ENCODE measurements at regions not wholly inside any gene's neighbourhood (a gene's known extent, or its start where the extent isn't known, plus 50 kb on each side); places are given as distances from the start of the nearest gene placed in this dataset.

DNA sequence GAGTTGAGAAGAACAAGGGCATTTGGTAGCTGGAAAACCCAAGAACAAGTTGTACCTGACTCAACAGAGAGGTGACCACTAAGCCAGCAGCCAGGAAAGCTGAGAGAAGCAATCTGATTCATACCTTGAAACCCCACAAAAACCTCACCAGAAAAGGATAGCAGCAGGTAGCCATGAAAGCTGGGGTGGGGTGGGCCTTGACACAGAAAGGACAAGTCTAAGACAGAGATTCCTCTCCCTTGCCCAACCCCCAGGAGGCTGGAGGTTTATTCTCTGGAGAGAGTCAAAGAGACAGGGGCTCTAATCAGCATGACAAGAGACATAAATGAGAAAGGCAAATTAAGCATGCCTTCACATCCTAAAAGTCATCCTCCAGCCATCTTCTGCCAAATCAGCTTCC lies 151.7 kb upstream of the DST start:
- TF ChIP-seq CTCF (IDR thresholded peaks at IDR 0.05; ENCODE audit: low read depth, low read length, missing input control), result no peak
- no peak for TF ChIP-seq GABPA (IDR thresholded peaks at IDR 0.05 in 1 of 2, conservative IDR thresholded peaks at IDR 0.05 in 1 of 2)
- no peak for TF ChIP-seq TAF1 (conservative IDR thresholded peaks at IDR 0.05)
- TF ChIP-seq YY1 (IDR thresholded peaks at IDR 0.05), result no peak
- TF ChIP-seq SP1 (IDR thresholded peaks at IDR 0.05), result no peak
- no peak for TF ChIP-seq JUND (IDR thresholded peaks at IDR 0.05)
- TF ChIP-seq EGR1 (IDR thresholded peaks at IDR 0.05; ENCODE audit: low read depth in 2 of 2), result no peak
